ENCODE measurements at regions not wholly inside any gene's neighbourhood (a gene's known extent, or its start where the extent isn't known, plus 50 kb on each side); places are given as distances from the start of the nearest gene placed in this dataset.

DNA sequence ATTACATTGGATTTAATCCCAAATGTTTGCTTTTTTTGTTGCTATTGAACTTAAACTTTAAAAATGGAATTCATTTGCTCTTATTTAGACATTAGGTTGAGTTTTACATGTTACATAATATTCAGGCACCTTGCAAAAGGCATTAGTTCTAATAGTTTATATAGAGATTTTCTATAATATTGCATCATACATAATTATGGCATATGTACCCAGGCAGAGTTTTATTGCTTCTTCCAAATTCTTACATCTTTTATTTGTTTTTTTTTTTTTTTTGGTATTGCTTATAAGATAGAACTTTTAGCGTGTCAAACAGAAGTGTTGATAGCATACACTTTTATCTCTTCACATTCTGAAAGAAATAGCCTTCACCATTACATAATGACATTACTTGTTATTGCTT is 487.7 kb downstream of the GABRG1 start:
- no peak for DNase-seq

- no peak for DNase-seq
These were observed 494.1 kb downstream of the GABRG1 start for GRCh38 chr4:45629717-45630116.

DNA sequence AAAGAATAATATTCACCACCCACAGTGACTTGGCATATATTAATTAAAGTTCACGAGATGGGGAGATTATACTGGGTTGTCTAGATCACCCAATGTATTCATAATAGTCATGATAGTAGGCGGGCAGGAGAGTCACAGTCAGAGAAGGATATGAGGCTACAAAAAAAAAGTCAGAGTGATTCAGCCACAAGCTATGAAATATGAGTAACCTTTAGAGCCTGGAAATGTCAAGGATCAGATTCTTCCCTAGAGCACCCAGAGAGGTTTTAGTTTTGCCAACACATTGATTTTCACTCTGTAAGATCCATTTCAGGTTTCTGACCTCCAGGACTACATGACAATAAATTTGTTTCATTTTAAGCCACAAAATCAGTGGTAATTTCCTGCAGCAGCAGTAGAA is 501.9 kb downstream of the GABRG1 start:
- no peak for DNase-seq

- no peak for DNase-seq
These were observed 503.0 kb downstream of the GABRG1 start for GRCh38 chr4:45620808-45621207.

DNA sequence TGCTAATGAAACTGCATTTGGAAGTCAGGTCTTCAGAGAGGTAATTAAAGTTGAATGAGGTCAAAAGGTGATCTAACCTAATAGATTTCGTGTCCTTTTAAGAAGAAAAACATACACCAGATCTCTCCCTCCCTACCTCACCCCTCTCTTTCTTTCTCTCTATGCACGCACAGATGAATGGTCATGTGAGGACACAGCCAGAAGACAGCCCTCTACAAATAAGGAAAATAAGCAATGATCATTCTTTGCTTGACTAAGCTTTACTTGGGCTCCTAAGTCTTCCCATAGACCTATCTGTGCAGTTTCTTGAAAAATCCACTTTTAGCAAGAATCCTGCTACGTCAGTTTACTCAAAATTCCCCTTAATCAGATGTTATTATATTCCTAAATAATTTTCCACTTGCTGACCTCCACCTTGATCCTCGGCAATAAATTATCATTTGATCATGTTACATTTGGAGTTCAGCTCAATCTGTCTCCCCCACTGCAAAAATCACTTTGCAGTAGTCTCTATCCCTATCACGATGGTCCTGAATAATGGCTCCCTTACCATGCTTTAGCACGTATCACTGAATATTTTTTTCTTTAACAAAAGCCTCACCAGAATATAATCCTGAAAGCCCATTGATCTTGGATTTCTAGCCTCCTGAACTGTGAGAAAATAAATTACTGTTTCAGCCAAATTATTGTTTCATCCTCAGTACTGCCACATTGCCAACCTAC is 527.3 kb downstream of the GABRG1 start:
- no peak for DNase-seq

DNA sequence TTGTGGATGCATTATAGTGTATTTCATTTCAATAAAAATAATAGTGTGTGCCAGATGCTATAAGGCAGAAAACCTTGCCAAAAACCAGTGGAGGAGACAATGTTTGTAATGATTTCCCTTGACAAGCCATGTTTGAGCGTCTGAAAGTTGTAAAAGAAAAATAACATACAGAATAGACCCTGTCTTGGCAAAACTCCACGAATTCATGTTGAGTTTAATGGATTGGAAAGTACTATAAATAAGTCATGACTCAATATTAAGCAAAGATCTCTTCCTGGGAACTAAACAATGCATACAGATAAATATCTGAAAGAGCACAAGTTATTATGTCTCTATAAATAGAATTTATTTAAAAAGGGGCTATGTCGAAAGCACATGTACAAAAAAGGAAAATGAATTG is 543.5 kb downstream of the GABRG1 start:
- DNase-seq: no peak

DNA sequence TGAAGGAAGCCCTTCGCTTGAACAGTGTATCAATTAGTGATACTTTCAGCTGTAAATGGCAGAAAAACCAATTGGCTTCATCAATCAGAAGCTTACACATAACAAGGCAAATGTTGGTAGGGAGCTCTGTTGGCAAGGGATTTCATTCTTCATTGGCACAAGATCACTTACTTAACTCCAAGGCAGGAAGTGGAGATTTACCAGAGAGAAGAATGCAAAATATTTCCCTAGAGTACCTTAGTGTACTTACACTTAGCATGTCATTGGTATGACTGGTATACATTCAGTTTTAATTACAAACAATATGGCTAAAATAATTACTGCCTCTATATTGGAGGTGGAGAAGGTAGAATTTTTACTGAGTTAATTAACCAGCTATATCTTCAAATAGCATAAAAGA is 545.0 kb downstream of the GABRG1 start:
- DNase-seq: no peak

- DNase-seq: no peak
These were observed 547.6 kb downstream of the GABRG1 start for GRCh38 chr4:45576275-45576674.

GRCh38 chr4:45569619-45570018 is 554.2 kb downstream of the GABRG1 start:
- DNase-seq: no peak

- DNase-seq: no peak
These were observed 555.2 kb downstream of the GABRG1 start for GRCh38 chr4:45568694-45569093.

DNA sequence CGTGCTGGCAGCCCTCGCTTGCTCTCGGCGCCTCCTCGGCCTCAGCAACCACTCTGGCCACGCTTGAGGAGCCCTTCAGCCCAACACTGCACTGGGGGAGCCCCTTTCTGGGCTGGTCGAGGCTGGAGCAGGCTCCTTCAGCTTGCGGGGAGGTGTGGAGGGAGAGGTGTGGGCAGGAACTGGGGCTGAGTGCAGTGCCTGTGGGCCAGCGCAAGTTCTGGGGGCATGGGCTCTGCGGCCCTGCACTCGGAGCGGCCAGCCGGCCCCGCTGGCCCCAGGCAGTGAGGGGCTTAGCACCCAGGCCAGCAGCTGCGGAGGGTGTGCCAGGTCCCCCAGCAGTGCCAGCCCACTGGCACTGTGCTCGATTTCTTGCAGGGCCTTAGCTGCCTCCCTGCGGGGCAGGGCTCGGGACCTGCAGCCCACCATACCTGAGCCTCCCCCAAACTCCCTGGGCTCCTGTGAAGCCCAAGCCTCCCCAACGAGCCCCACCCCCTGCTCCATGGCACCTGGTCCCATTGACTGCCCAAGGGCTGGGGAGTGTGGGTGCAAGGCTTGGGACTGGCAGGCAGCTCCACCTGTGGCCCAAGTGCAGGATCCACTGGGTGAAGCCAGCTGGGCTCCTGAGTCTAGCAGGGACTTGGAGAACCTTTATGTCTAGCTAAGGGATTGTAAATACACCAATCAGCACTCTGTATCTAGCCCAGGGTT is 556.8 kb downstream of the GABRG1 start:
- no peak for DNase-seq

- no peak for DNase-seq
These were observed 569.4 kb downstream of the GABRG1 start for GRCh38 chr4:45554423-45554822.

DNA sequence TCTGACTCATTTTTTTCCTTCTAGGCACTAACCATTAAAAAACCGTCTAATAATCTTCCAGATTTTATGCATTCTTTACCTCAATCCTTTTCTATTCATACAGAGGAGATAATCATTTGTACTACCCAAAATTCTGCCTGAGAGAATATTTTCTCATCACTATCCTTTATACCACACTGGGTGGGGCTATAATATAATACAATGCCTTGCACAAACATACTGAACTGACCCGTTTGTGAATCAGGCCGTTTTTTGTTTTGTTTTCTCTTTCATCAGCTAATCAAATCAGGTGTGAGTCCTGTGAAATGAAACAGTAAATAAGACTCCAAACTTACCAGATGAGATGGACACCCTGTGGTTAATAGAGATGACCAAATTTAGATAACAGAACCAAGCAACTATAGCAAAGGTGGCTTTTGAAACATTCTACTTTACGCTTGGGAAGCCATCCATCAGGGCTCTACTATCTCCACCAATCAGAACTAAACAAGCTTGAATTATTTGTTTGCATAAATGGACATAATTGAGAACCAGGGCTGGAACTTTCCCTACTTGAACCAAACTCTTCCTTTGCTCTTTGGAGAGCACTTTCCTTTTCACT is 573.0 kb downstream of the GABRG1 start:
- DNase-seq: no peak

- DNase-seq: no peak
These were observed 584.6 kb downstream of the GABRG1 start for GRCh38 chr4:45539142-45539814.

GRCh38 chr4:45530498-45530897 is 593.4 kb downstream of the GABRG1 start:
- DNase-seq: no peak

GRCh38 chr4:45527160-45527559 is 596.7 kb downstream of the GABRG1 start:
- DNase-seq: no peak

- no peak for DNase-seq
These were observed 605.0 kb downstream of the GABRG1 start for GRCh38 chr4:45518832-45519231.

GRCh38 chr4:45502471-45502870 is 621.4 kb downstream of the GABRG1 start:
- DNase-seq: no peak

- no peak for DNase-seq
These were observed 639.1 kb downstream of the GABRG1 start for GRCh38 chr4:45484740-45485139.

- no peak for DNase-seq
These were observed 641.5 kb downstream of the GABRG1 start for GRCh38 chr4:45482346-45482745.

GRCh38 chr4:45477311-45477733 is 646.5 kb downstream of the GABRG1 start:
- no peak for DNase-seq

- DNase-seq: no peak
These were observed 648.3 kb downstream of the GABRG1 start for GRCh38 chr4:45475548-45475947.

- no peak for DNase-seq
These were observed 651.4 kb downstream of the GABRG1 start for GRCh38 chr4:45472490-45472889.

GRCh38 chr4:45471335-45471734 is 652.5 kb downstream of the GABRG1 start:
- no peak for DNase-seq

All from NCI-H510A treated with DMSO at 0.1 percent for 48 hours (cell line).